ENCODE measurements at regions not wholly inside any gene's neighbourhood (a gene's known extent, or its start where the extent isn't known, plus 50 kb on each side); places are given as distances from the start of the nearest gene placed in this dataset.
"Not testable (repeated sequence)": the region's sequence is repeated elsewhere in the genome, so short reads cannot be mapped to it uniquely, and the experiment has no call there.

GRCh38 chr5:104080646-104081175 is 518.1 kb upstream of the NUDT12 start:
- no peak for DNase-seq

GRCh38 chr5:104079861-104080645 is 517.5 kb upstream of the NUDT12 start:
- not testable (repeated sequence) for DNase-seq

- no peak for DNase-seq
Measured at GRCh38 chr5:104071887-104072286, 509.3 kb upstream of the NUDT12 start.

DNA sequence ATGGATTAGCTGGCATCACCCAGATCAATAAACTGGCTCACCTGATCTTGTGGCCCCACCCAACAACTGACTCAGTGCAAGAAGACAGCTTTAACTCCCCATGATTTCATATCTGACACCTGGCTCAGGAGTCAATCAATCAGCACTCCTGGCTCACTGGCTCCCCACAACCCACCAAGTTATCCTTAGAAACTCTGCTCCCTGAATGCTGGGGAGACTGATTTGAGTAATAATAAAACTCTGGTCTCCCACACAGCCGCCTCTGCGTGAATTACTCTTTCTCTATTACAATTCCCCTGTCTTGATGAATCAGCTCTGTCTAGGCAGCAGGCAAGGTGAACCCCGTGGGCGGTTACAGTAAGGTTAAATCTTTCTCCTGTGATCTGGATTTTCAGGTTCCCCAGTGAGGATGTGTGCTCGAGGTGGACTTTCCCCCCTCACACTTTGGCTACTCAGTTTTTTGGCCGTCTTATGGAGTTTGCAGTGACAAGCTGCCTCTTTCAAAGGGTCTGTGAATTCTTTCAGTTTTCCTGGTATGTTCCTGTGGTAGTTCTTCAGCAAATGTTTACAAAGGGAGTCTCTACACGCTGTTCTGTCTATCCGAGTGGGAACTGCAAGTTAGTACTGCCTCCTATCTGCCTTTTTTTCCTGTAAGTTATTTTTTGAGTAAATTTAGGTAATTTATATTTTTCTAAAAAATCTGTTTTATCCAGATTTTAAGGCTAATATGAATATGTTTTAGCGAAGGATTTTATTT is 500.2 kb upstream of the NUDT12 start:
- DNase-seq = no peak

- no peak for DNase-seq
Measured at GRCh38 chr5:104061707-104062106, 499.1 kb upstream of the NUDT12 start.

- no peak for DNase-seq
Measured at GRCh38 chr5:104053353-104053649, 490.7 kb upstream of the NUDT12 start.

DNA sequence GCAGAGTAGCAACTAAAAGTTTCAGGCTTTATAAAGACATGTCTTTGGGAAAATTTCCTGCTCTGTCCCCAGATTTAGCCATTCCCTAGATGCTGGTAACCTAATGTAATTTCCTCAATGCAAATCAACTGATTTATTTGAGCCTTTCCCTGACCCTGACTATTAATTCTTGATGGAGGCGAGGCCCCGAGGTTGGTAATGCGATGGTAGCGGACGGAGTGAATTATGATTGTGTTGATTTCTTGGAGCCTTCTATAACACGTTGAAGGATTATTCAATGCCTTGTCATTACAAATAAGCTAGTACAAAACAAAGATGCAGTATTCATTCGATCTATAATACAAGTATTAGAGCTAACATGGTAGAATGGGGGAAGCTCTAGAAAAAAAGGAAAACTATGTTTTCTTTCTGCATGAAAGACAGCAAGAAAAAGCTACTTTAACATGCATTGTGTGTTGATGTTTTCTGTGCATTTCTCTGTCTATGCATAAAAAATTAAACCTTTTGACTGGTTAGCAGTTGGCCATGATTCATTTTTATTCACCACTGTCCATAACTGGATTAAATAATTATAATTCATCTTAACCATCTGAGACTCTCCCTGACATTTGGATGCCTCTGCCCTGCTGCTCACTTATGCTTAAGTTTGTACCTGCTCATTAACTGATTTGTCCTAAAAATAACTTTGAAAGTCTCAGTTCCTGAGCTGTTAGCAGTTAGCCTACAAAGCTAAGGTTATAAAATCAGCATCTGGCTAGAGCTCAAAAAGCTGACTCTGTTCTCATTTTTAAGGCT is 490.2 kb upstream of the NUDT12 start:
- DNase-seq = no peak

DNA sequence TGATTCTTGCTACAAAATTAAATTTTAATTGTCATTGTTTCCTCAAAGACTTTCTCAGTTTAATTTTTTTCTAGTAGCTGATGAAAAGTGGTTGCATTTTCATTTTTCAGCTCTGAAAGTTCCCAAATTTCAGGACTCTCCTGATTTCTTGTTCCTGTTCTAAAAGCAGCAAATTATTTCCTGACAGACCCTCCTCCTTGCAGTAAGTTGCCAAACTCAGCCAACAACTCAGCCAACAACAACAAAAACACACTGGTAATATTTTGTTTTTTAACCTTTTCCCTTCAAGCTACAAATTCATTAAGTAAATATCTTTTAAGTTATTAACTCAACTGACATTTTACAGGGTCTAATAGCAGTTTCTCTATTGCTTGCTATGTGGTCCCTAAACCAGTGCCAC is 487.8 kb upstream of the NUDT12 start:
- DNase-seq = no peak

DNA sequence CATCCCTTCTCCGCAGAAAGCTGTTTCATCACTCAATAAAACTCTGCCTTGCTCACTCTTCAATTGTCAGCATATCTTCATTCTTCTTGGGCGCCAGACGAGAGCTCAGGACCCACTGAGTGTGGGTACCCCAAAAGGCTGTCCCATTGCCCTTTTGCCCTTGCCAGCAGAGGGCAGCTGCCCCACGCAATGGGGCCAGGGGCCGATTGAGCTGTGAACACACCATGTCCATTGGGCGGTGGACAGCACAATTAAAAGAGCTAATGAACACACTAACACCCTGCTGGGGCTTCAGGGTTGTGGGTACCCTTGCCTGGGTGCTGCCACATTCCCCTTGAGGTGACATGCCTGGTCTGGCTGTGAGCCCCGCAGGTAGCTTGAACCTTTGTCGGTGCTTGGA is 487.2 kb upstream of the NUDT12 start:
- no peak for DNase-seq

GRCh38 chr5:104048231-104048630 is 485.6 kb upstream of the NUDT12 start:
- DNase-seq = no peak

- DNase-seq = no peak
Measured at GRCh38 chr5:104045987-104046386, 483.4 kb upstream of the NUDT12 start.

DNA sequence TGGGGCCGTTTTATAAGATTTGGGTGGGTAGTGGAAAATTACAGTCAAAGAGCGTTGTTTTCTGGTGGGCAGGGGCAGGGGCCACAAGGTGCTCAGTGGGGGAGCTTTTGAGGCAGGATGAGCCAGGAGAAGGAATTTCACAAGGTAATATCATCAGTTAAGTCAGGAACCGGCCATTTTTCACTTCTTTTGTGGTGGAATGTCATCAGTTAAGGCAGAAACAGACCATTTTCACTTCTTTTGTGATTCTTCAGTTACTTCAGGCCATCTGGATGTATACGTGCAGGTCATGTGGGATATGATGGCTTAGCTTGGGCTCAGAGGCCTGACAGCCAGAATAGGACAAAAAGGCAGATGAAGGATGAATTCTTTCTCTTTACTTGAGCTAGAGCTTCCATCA is 477.3 kb upstream of the NUDT12 start:
- not testable (repeated sequence) for DNase-seq

- not testable (repeated sequence) for DNase-seq
Measured at GRCh38 chr5:104037136-104037535, 474.5 kb upstream of the NUDT12 start.

DNA sequence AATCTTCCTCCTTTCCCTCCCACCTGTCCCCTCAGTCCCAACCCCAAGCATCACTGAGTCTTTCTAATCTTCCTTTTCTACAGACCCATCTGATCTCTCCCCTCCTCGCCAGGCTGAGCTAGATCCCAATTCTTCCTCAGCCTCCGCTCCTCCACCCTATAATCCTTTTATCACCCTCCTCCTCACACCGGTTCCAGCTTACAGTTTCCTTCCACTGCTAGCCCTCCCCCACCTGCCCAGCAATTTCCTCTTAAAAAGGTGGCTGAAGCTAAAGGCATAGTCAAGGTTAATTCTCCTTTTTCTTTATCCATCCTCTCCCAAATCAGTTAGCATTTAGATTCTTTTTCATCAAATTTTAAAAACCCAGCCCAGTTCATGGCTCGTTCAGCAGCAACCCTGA is 470.6 kb upstream of the NUDT12 start:
- DNase-seq = not testable (repeated sequence)

GRCh38 chr5:104024538-104024937 is 461.9 kb upstream of the NUDT12 start:
- DNase-seq = no peak

DNA sequence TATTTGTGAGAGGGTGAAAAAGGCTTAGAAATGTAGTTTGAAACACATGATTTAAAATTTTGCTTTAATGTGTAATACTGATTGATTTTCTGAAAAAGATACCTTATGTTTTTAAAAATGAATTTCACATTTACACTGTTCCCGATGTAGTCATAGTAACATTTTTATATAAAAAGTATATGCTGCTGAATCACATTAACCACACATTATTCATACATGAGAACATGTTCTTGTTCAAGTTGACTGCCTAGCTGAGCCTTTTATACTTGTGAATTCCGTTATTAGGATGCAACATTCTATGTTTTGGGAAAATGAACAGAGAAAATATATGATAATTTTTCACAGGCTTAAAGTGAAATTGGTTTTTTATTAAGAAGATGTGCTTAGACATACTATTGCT is 461.1 kb upstream of the NUDT12 start:
- no peak for DNase-seq

DNA sequence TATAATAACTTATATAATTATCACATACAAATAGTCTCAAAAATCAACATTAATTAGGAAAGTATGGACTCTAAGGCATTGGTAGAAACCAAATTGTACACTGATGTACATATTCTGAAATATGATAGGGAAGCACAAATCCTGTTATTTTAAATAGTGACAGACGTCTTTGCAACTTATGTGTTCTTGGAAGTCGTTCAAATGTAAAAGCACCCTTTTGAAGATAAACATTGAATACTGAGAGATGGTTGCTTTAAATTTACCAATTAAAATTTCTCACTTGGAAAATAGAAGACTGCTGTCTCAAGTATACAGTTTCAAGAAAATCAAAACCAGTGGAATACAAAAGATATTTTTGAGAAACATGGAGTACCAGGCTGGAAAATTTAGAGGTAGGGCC is 457.4 kb upstream of the NUDT12 start:
- no peak for DNase-seq

GRCh38 chr5:104018299-104018698 is 455.7 kb upstream of the NUDT12 start:
- DNase-seq = no peak

- no peak for DNase-seq
Measured at GRCh38 chr5:104016646-104017045, 454.1 kb upstream of the NUDT12 start.

DNA sequence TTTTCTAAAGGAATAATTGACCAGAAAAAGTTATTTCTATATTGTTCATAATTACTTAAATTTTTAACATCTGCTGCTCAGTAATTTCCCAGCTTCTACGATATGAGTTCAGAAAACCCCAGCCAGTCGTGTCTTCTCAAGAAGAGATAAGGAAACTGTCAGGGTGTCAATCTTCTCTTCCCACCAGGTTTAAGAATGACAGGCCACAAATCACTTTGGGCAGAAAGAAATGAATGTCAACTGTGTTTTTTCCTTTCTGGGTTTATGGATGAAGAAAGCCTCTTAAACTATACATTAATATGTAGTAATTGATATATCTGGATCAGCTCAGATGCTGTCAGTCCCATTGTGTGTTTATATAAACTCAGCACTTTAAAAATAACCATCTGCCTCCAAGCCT is 453.2 kb upstream of the NUDT12 start:
- no peak for DNase-seq

DNA sequence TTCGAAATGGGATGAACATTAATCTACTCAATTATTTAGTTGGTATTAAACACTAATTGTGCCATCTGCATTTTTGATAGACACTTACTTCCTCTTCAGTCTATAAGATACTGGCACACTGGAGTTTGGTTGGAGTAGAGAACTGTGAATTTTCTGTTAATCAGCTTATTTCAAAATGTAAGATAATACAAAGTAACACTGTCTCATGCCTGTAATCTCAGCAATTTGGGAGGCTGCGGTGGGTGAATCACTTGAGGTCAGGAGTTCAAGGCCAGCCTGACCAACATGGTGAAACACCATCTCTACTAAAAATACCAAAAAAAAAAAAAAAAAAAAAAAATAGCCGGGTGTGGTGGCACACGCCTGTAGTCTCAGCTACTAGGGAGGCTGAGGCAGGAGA is 440.2 kb upstream of the NUDT12 start:
- not testable (repeated sequence) for DNase-seq

- no peak for DNase-seq
Measured at GRCh38 chr5:104001136-104001535, 438.5 kb upstream of the NUDT12 start.

DNA sequence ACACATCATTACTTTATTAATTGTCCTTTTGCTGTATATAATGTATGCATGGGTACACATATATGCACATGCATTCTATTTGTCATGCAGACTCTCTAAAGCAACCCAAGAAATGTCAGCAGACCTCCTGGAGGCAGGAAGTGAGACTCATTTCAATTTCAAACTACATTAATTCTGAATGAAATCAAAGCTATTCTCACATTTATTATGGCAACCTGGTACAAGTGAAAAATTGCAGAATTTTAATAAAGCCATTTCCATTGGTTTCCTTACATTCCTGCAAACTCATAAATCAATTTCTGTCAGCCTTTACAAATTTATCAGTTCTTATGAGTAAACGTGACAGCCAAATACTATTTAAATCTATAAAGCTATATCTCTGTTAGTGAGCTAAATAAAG is 430.4 kb upstream of the NUDT12 start:
- no peak for DNase-seq

DNA sequence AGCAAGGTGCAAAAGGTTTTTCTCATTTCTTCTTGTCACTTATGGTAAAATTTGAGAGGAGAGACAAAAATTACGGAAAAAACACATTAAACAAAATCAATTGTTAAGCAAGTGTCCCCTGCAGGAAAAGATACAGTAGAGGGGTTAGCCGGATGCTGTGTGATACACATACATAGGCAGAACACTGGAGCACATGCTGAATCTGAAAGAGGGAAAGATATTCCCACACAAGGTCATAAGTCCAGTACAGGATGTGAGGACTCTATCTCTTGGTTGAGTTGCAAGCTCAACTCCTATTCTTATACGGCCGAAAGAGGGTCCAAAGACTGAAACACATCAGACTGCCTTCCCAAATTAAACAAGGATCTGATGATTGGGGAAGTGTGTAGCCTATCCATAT is 427.5 kb upstream of the NUDT12 start:
- no peak for DNase-seq

Measured in CD4-positive, alpha-beta T cell treated with Interleukin-4 for 4 hours (primary cell).